ENCODE measurements at regions not wholly inside any gene's neighbourhood (a gene's known extent, or its start where the extent isn't known, plus 50 kb on each side); places are given as distances from the start of the nearest gene placed in this dataset.
"Not testable (repeated sequence)": the region's sequence is repeated elsewhere in the genome, so short reads cannot be mapped to it uniquely, and the experiment has no call there.

DNA sequence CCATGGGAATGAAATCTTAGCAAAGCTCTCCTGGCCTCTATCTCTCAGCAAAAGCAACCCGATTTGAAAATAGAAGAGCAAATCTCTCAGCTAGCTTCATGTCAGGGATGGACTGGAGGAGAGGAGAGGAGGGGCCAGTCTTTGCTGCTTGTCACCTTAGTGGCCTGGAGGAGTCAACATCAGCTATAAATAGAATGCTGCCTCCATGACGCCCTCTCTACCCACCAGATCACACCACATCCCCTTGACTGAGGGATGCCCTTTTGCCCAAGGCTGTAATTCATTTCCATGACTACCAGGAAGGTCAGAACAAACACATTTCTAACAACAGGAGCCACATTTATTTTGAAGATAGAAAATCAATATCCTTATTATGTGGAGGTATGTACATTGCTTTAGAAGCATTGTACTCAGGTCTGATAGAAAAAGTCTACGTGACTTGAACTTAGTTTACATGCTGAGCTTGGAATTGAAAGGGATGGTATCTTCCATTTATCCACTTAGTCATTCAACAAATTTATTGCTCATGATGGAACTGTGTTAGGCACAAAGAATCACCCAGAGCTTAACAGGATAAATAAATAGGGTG, 92.4 kb upstream of the LIFR start:
- DNase-seq = no peak

DNA sequence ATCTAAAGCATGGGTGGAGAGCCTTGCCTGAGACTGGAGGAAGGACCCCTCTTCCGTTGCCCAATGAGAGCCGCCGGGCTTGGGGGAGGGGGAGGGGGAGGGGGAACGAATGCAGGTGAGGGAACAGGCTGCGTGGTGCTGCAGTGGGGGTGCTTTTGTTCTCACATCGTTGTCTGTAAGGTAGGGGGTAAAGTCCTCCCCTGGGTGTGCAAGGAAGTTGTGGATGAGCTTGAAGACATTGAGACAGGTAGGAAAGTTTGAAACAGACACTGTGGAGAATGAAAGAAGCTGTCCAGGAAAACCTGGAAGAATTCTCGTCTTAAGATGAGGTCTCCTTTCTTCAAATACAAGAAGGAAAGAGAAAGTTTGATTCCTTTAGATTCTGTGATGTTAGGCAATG, 94.1 kb upstream of the LIFR start:
- no peak for DNase-seq

- DNase-seq = no peak
Measured at GRCh38 chr5:38650946-38651345, 94.5 kb upstream of the LIFR start.

GRCh38 chr5:38651806-38652205, 95.4 kb upstream of the LIFR start:
- DNase-seq = no peak

GRCh38 chr5:38653389-38653788, 96.9 kb upstream of the LIFR start:
- DNase-seq = no peak

- DNase-seq = no peak
Measured at GRCh38 chr5:38655691-38656090, 99.2 kb upstream of the LIFR start.

GRCh38 chr5:38656568-38656967, 100.1 kb upstream of the LIFR start:
- DNase-seq = no peak

GRCh38 chr5:38657020-38657419, 100.6 kb upstream of the LIFR start:
- DNase-seq = no peak

DNA sequence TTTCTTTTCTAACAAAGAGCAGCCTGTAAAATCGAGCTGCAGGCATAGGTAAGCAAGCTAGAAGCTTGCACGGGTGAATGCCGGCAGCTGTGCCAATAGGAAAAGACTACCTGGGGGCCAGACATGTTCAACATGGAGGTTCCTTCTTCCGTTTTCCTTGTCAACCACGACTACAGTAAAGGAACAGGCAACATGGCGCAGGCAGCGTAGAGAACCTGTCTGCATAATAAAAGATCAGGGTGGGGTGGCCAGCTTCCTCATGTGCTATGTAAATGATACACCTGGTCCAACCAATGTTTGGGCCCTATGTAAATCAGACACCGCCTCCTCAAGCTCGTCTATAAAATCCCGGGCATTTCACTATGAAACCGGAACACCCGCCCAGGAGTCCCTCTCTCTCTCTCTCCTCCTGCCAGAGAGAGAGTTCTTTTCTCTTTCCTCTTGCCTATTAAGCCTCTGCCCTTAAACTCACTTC, 103.8 kb upstream of the LIFR start:
- DNase-seq = peak; percentile 96

- DNase-seq = no peak
Measured at GRCh38 chr5:38662090-38662489, 105.6 kb upstream of the LIFR start.

DNA sequence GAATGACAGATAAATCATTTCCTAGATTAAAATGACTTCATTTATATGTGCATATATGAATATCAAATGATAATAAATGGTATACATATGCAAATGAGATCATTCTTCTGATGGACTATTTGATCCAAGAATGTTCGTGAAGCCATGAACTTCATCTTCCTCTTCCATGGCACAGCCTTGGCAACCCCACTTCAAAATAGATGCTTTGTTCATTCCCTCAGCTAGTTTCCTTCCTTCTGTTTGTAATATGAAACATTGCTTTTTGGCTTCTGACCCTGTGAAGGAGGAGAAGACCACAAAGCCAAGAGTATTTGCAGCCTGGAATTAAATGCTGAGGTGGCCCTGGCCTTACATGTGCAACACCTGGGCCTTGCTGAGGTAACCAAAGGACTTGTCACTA, 106.8 kb upstream of the LIFR start:
- DNase-seq = no peak

- DNase-seq = no peak
Measured at GRCh38 chr5:38666668-38667498, 110.4 kb upstream of the LIFR start.

- no peak for DNase-seq
Measured at GRCh38 chr5:38667499-38667776, 111.0 kb upstream of the LIFR start.

DNA sequence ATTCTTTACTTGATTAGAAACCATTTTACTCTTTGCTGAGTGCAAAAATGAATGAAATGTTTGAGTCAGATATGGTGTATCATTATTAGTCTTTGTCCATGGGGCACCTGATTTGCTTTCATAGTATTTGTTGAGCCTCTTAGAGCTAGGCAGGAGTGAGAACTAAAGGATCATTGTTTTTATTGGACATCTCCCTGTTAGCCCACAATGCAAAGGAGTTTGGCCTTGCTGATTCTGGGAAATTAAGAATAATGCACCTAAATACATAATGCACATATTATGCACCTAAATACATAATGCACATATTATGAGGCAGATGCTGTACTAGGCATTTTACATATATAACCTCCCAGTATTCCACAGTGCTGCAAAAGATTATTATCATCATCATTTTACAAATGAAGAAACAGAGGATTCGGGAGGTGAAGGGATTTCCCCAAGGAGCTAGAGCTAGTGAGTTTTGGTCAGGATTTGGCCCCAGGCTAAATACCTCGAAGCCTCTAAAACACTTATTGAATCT, 113.0 kb upstream of the LIFR start:
- no peak for DNase-seq

GRCh38 chr5:38670066-38670465, 113.6 kb upstream of the LIFR start:
- no peak for DNase-seq

- DNase-seq = no peak
Measured at GRCh38 chr5:38670878-38671277, 114.4 kb upstream of the LIFR start.

DNA sequence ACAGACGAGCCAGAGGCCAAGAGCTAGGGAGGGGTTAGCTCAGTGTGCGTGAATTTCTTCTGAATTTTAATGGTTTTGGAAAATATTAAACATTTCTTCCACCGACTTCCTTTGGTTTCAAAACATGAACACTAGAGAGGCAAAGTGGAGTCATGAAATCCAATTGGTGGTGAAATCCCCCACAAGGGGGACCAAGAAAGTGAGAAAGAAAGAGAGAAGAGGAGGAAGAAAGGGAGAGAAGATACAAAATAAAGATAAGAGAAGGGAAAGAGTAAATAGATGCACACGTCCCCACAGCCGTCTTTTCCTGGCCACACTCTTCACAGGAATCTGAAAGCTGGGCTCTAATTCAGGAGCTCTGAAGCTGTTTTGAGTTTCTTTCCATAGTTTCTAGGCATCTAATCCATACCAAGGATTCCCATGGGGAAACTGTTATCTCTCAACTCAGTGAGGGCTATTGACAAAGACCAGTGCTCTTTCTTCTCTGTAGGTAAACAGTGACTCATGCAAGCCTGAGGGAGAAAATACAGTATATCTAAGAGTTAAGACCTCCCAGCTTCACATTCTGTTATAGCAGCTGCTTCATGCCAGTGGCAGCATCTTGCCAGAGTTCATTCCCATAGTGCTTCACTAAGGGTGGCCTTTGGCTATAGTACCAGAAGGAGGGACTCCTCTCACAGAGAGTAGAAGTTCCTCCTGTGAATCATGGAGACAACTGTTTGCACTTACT, 115.8 kb upstream of the LIFR start:
- no peak for DNase-seq

- no peak for DNase-seq
Measured at GRCh38 chr5:38673671-38674071, 117.2 kb upstream of the LIFR start.

DNA sequence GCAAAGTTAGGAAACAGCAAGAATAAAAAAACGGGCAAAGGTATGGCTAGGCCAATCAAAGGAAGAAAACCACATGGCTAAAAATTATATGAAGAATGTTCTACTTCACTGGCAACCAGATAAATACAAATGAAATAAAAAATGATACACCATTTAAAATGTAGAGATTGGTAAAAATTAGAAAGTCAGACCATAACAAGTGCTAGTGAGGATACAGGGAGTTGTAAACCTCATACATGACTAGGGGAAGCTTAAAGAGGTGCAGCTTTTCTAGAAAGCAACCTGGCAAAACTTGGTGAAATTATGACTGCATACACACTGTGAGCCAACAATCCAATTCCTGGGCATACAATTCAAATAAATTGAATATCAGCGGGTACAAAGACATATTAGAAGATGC, 119.0 kb upstream of the LIFR start:
- DNase-seq = no peak

GRCh38 chr5:38677636-38678035, 121.2 kb upstream of the LIFR start:
- DNase-seq = no peak

DNA sequence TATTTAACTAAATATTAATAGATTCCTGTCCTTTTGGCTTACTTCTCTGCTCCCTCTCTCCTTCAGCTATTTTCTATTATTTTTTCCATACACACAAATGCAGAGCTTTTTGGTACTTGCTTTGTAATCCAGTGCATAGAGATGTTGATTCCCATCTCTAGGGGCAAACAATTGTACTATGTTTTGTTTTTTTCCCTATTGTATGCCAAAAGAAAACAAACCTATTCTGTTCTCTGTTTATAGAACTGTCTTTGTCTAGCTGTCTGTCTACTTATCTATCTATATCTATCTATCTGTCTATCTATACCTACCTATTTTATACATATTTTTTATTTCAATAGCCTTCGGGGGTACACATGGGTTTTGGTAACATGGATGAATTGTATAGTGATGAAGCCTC, 121.6 kb upstream of the LIFR start:
- no peak for DNase-seq

DNA sequence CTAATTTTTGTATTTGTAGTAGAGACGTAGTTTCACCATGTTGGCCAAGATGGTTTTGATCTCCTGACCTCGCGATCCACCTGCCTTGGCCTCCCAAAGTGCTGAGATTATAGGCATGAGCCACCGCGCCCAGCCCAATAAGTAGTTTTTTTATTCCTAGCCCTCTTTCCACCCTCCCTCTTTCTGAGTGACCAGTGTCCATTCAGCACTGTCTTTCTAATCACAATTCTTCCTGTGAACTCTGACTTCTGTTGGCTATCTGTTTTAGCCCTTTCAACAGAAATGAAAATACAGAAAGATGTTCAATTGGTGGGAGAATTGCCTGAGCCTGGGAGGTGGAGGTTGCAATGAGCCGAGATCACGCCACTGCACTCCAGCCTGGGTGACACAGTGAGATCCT, 122.3 kb upstream of the LIFR start:
- DNase-seq = not testable (repeated sequence)

- no peak for DNase-seq
Measured at GRCh38 chr5:38680094-38680825, 123.8 kb upstream of the LIFR start.
